ENCODE measurements at regions not wholly inside any gene's neighbourhood (a gene's known extent, or its start where the extent isn't known, plus 50 kb on each side); places are given as distances from the start of the nearest gene placed in this dataset.

DNA sequence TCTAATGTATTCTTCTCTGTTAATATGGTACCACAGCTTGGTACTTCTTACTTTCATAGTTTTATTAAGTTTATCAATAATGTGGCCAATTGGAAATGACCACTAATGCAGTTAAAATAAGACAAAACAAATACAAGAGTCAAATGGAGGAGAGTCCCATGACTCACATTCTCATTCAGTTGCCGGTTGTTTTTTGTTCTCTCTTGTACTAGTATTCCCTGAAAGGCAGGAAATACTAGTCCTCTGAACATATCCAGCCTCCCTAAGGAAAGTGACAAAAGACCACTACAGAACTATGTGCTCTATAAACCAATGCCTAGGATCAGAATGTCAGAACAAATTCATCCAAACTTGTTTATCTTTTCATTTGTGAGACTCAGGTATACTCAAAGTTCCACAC, 165.2 kb upstream of the SAMSN1 start:
- ChIA-PET POLR2A (no interaction called here), CTCF (no interaction called here)
- Histone ChIP-seq H3K27me3 (ENCODE audit: control insufficient read depth, insufficient read depth, low read length) (no peaks in the 10 kb centered on the region), H3K4me3 (ENCODE audit: low read depth, low read length) (no peak overlapping the region), H3K36me3 (ENCODE audit: control insufficient read depth, insufficient read depth, low read length) (no peaks in the 10 kb centered on the region)
- DNase-seq (ENCODE audit: low read depth) = no peak
- TF ChIP-seq, protein P1, sequence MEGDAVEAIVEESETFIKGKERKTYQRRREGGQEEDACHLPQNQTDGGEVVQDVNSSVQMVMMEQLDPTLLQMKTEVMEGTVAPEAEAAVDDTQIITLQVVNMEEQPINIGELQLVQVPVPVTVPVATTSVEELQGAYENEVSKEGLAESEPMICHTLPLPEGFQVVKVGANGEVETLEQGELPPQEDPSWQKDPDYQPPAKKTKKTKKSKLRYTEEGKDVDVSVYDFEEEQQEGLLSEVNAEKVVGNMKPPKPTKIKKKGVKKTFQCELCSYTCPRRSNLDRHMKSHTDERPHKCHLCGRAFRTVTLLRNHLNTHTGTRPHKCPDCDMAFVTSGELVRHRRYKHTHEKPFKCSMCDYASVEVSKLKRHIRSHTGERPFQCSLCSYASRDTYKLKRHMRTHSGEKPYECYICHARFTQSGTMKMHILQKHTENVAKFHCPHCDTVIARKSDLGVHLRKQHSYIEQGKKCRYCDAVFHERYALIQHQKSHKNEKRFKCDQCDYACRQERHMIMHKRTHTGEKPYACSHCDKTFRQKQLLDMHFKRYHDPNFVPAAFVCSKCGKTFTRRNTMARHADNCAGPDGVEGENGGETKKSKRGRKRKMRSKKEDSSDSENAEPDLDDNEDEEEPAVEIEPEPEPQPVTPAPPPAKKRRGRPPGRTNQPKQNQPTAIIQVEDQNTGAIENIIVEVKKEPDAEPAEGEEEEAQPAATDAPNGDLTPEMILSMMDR (IDR thresholded peaks at IDR 0.05; ENCODE audit: insufficient read depth, low read depth, low read length) = no peak

DNA sequence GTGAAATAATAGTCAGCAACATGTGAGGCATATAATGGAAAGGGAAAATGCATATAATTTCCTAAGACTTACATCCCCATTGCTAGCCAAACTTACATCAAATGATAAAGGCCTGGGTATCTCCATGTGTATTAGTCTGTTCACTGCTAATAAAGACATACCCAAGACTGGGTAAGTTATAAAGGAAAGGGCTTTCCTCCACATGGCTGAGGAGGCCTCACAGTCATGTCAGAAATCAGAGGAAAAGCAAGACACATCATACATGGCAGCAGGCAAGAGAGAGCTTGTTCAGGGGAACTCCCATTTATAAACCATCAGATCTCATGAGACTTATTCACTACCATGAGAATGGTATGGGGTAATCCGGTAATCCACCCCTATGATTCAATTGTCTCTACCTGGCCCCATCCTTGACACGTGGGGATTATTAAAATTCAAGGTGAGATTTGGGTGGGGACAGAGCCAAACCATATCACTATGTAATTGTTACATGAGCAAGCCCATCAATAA, 161.5 kb upstream of the SAMSN1 start:
- TF ChIP-seq, protein P1 (IDR thresholded peaks at IDR 0.05; ENCODE audit: insufficient read depth, low read depth, low read length) = no peak
- no peak for DNase-seq (ENCODE audit: low read depth)
- no peaks in the 10 kb centered on the region for H3K27me3 ChIP-seq (ENCODE audit: control insufficient read depth, insufficient read depth, low read length)
- ChIA-PET POLR2A (no interaction called here), CTCF (interaction anchor here (0.6 kb wide), 1 partner anchor 228 kb away, joined by 3 read pairs; no protein-coding TSS in a partner anchor)
- H3K36me3 ChIP-seq (ENCODE audit: control insufficient read depth, insufficient read depth, low read length) = no peaks in the 10 kb centered on the region
- H3K4me3 ChIP-seq (ENCODE audit: low read depth, low read length) = no peak overlapping the region

DNA sequence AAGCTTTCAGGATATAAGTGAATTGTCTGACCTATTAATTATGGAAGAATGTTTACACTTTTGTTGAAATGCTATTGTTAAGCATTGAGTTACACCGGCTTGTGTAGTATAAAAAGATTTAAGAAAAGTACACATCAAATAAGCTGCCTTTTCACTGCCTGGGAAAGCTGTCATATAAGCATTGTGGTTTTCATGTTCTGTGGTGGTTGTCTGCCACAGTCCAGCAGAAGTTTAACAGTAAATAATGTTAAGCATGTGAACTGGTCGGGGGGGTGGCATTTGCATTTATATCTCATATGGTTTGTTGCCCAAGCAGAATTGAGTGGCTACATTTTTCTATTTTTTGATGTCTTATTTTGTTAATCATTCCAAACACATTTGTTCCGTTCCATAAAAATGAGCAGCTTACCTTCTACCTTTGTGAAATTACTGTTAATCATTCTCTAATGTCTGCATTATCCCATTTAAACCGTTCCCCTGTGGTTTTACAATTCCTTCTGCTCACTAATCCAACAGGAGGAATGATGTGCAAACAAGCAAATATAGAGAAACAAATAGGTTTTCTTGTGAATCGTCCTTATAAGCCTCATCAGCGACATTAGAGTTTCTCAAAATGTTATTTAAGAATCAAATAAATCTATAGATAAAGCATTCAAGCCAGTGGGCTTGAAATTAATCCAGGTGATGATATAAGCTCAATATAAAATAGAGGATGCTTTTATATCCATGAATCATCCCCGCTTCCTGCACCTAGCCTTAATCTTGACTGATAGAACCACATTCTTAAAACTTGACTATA, 160.8 kb upstream of the SAMSN1 start:
- TF ChIP-seq, protein P1 (IDR thresholded peaks at IDR 0.05; ENCODE audit: insufficient read depth, low read depth, low read length) = no peak

DNA sequence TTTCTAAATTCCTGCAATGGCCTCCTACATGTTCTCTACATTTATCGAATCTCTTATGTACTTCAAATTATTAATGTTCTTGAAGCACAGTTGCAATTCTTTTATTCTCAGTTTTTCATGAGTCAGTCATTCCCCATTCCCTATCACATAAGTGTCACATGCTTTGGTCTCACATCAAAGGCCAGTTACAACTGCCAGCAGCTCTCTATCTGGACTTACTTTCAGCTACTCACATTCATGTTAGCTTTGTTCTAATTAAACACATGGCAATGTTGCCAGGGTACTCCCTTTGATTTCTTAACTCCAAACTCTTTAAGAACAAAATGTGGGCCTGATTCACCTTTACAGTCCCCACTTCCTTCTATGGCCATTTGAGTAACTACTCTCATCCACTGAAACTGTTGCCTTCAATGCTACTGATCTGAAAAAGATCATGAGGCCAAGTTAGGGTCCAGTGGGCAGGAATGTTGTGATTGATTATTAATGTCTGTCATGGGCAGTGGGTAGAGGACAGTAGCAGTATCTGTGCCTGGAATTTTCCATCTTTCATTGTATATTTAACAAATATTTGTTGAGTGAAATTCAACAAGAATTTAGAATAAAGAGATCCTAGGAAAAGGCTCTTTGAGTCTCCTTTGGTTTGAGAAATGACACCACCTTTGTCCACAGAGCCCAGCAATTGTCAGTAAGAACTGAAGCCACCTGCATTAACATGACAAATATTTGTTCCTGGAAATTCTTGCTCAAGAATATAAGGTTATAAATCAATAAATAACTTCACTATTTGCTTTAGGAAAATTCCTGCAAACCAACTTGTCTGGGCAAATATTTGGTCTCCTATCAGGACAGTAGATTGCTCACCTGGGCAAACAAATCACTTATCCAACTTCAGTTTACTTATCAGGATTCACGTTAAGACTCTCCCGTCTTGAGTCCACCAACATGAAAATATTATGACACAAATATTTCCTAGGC, 153.6 kb upstream of the SAMSN1 start:
- ChIA-PET POLR2A (no interaction called here), CTCF (interaction anchor here (0.7 kb wide), 1 partner anchor 821 kb away, joined by 3 read pairs; no protein-coding TSS in a partner anchor)
- no peak for DNase-seq (ENCODE audit: low read depth)
- no peaks in the 10 kb centered on the region for H3K36me3 ChIP-seq (ENCODE audit: control insufficient read depth, insufficient read depth, low read length)
- H3K27me3 ChIP-seq (ENCODE audit: control insufficient read depth, insufficient read depth, low read length) = no peaks in the 10 kb centered on the region
- H3K4me3 ChIP-seq (ENCODE audit: low read depth, low read length) = no peak overlapping the region
- TF ChIP-seq, protein P1 (IDR thresholded peaks at IDR 0.05; ENCODE audit: insufficient read depth, low read depth, low read length) = no peak

More for the DNA sequence above, 160.8 kb upstream of the SAMSN1 start:
- DNase-seq (ENCODE audit: low read depth) = no peak
- ChIA-PET POLR2A (no interaction called here), CTCF (interaction anchor here (0.6 kb wide), 1 partner anchor 228 kb away, joined by 3 read pairs; no protein-coding TSS in a partner anchor)
- no peak overlapping the region for H3K4me3 ChIP-seq (ENCODE audit: low read depth, low read length)
- no peaks in the 10 kb centered on the region for H3K27me3 ChIP-seq (ENCODE audit: control insufficient read depth, insufficient read depth, low read length)
- H3K36me3 ChIP-seq (ENCODE audit: control insufficient read depth, insufficient read depth, low read length) = no peaks in the 10 kb centered on the region

DNA sequence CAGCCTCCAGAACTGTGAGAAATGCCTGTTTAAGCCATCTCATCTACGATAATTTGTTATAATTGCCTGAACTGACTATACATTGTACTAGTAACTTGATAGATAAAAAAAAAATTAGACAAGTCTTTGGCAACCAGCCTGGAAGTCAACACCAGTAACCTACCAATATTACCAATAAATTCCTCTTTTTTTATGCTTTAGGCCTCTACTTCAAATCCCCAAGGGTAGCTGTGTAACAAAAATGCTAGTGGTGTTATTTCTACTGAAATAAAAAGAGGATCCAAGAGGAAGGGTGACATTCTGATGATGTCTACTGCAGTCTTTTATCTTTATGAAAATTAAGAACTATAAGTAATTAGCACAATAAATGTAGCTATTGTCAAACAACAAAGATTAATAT, 151.7 kb upstream of the SAMSN1 start:
- ChIA-PET CTCF (no interaction called here), POLR2A (no interaction called here)
- TF ChIP-seq, protein P1 (IDR thresholded peaks at IDR 0.05; ENCODE audit: insufficient read depth, low read depth, low read length) = no peak

More for the DNA sequence above, 151.7 kb upstream of the SAMSN1 start:
- no peak overlapping the region for H3K4me3 ChIP-seq (ENCODE audit: low read depth, low read length)
- H3K27me3 ChIP-seq (ENCODE audit: control insufficient read depth, insufficient read depth, low read length) = no peaks in the 10 kb centered on the region
- no peak for DNase-seq (ENCODE audit: low read depth)
- H3K36me3 ChIP-seq (ENCODE audit: control insufficient read depth, insufficient read depth, low read length) = no peaks in the 10 kb centered on the region
